ENCODE measurements at regions not wholly inside any gene's neighbourhood (a gene's known extent, or its start where the extent isn't known, plus 50 kb on each side); places are given as distances from the start of the nearest gene placed in this dataset.

DNA sequence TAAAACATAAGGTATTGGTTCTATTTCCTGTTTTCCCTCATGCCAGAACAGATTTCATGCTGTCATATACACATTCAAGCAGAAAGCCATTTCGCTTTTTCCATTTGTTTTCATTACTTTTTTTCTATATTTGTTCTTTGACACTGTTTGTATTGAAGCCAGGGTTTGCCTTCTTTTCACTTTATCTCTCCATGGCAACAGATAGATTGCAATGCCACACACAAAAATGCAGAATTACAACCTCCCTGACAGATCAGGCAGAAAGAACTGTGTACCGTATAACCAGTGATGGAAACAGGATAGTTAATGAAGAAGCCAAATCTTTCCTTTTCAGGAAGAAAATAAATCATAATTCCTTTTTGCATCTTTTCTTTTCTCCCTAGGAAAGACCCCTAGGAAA is 103.0 kb upstream of the PCGF5 start:
- Histone ChIP-seq H3K4me3 (ENCODE audit: low read depth in 2 of 2, low read length in 1 of 2) (no peak overlapping the region), H3K27ac (ENCODE audit: low read depth in 2 of 2, low read length in 1 of 2) (no peak overlapping the region), H3K9ac (no peak overlapping the region), H4K20me1 (ENCODE audit: insufficient read depth) (no peaks in the 10 kb centered on the region), H3K36me3 (replicated peaks in 1 of 2; ENCODE audit: control insufficient read depth in 1 of 2, insufficient read depth in 2 of 2, low read length in 1 of 2) (no peaks in the 10 kb centered on the region), H3K4me1 (ENCODE audit: control insufficient read depth in 1 of 2, insufficient read depth in 2 of 2, low read depth in 1 of 2, low read length in 1 of 2) (no peaks in the 10 kb centered on the region; a peak in 1 of 4 replicates), H3K4me2 (no peak overlapping the region), H3K9me3 (no peaks in the 10 kb centered on the region), H3F3A (replicated peaks; ENCODE audit: insufficient read depth) (no peaks in the 10 kb centered on the region), H3K27me3 (ENCODE audit: insufficient read depth) (peaks cover 1% of the 10 kb centered on the region; the same call in 1 of the 2 replicates), H3K9me2 (no peaks in the 10 kb centered on the region), H3K79me2 (ENCODE audit: insufficient read depth) (no peaks in the 10 kb centered on the region), H2AFZ (ENCODE audit: low read depth) (no peak overlapping the region)
- WGBS (ENCODE audit: low lambda C conversion rate): 79% methylated on average over 2 of the region's 2 CpGs
- POLR2A ChIA-PET: no interaction called here
- DNase-seq: no peak
- CTCF ChIA-PET: interaction anchor here (1.2 to 2.4 kb wide), 2 partner anchors 9 to 10 kb away, joined by 3 to 7 read pairs; no protein-coding TSS in a partner anchor
- TF ChIP-seq ELF1 (IDR thresholded peaks at IDR 0.05) (no peak), TCF12 (IDR thresholded peaks at IDR 0.05) (no peak), RCOR1 (IDR thresholded peaks at IDR 0.05; ENCODE audit: low read length) (no peak), NRF1 (IDR thresholded peaks at IDR 0.05; ENCODE audit: low read depth, low read length) (no peak), MXI1 (IDR thresholded peaks at IDR 0.05; ENCODE audit: low read depth, low read length) (no peak), POLR2AphosphoS5 (IDR thresholded peaks at IDR 0.05; ENCODE audit: low read depth, low read length) (no peak), EZH2phosphoT487 (IDR thresholded peaks at IDR 0.05; ENCODE audit: borderline replicate concordance, low read depth) (no peak), FOSL2 (IDR thresholded peaks at IDR 0.05; ENCODE audit: borderline replicate concordance, low read depth) (no peak), SIN3A (IDR thresholded peaks at IDR 0.05; ENCODE audit: borderline replicate concordance, low read depth, low read length) (no peak), FOXM1 (IDR thresholded peaks at IDR 0.05; ENCODE audit: low read depth) (no peak), JUND (IDR thresholded peaks at IDR 0.05) (no peak), GABPA (IDR thresholded peaks at IDR 0.05; ENCODE audit: low read depth) (no peak), RFX5 (IDR thresholded peaks at IDR 0.05; ENCODE audit: low read length) (no peak), NFIC (IDR thresholded peaks at IDR 0.05; ENCODE audit: borderline replicate concordance) (no peak)
- TF ChIP-seq, protein P1, sequence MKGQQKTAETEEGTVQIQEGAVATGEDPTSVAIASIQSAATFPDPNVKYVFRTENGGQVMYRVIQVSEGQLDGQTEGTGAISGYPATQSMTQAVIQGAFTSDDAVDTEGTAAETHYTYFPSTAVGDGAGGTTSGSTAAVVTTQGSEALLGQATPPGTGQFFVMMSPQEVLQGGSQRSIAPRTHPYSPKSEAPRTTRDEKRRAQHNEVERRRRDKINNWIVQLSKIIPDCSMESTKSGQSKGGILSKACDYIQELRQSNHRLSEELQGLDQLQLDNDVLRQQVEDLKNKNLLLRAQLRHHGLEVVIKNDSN (IDR thresholded peaks at IDR 0.05; ENCODE audit: borderline replicate concordance, low read depth): no peak
- TF ChIP-seq, protein P2, sequence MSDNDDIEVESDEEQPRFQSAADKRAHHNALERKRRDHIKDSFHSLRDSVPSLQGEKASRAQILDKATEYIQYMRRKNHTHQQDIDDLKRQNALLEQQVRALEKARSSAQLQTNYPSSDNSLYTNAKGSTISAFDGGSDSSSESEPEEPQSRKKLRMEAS (IDR thresholded peaks at IDR 0.05; ENCODE audit: low read depth): no peak
- TF ChIP-seq, protein P3, sequence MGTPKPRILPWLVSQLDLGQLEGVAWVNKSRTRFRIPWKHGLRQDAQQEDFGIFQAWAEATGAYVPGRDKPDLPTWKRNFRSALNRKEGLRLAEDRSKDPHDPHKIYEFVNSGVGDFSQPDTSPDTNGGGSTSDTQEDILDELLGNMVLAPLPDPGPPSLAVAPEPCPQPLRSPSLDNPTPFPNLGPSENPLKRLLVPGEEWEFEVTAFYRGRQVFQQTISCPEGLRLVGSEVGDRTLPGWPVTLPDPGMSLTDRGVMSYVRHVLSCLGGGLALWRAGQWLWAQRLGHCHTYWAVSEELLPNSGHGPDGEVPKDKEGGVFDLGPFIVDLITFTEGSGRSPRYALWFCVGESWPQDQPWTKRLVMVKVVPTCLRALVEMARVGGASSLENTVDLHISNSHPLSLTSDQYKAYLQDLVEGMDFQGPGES (IDR thresholded peaks at IDR 0.05; ENCODE audit: low read depth, low read length): no peak
- TF ChIP-seq, protein P4, sequence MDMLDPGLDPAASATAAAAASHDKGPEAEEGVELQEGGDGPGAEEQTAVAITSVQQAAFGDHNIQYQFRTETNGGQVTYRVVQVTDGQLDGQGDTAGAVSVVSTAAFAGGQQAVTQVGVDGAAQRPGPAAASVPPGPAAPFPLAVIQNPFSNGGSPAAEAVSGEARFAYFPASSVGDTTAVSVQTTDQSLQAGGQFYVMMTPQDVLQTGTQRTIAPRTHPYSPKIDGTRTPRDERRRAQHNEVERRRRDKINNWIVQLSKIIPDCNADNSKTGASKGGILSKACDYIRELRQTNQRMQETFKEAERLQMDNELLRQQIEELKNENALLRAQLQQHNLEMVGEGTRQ (IDR thresholded peaks at IDR 0.05; ENCODE audit: borderline replicate concordance, low read depth, low read length): no peak

Measured in SK-N-SH (cell line).